PC-9 (cell line): ENCODE measurements at regions not wholly inside any gene's neighbourhood (a gene's known extent, or its start where the extent isn't known, plus 50 kb on each side); places are given as distances from the start of the nearest gene placed in this dataset.

Experiments
- CTCF ChIP-seq: fragments of 200-600 bp; sonication (generic); conservative IDR thresholded peaks from 2 replicates; pipeline ENCODE4 v1.6.1; 2017; ENCODE audit warnings: mixed run types, antibody characterized with exemption, mild to moderate bottlenecking, moderate library complexity
- EZH2 ChIP-seq: fragments of 200-600 bp; sonication (generic); IDR thresholded peaks from 2 replicates; pipeline ENCODE4 v1.8.0; 2017; ENCODE audit warnings: antibody characterized with exemption, low read depth

- no peak for TF ChIP-seq CTCF
- TF ChIP-seq EZH2, result no peak
Observed at GRCh38 chr14:27085500-27085899, 487.7 kb upstream of the NOVA1 start.
